Osteoblast (primary cell): ENCODE measurements at regions not wholly inside any gene's neighbourhood (a gene's known extent, or its start where the extent isn't known, plus 50 kb on each side); places are given as distances from the start of the nearest gene placed in this dataset.

Experiments
- DNase-seq: peaks from one replicate; pipeline ENCODE4 v3.0.0; 2011; ENCODE audit warnings: low spot score, mixed read lengths; ENCODE audit not compliant: insufficient read length; ENCODE audit errors: missing footprints
- H2AFZ ChIP-seq: 2 replicates; pipeline ENCODE4 v1.6.0; 2011; ENCODE audit warnings: mild to moderate bottlenecking, low read length
- H3K27ac ChIP-seq: 2 replicates; pipeline ENCODE4 v1.5.1; 2011; ENCODE audit warnings: mild to moderate bottlenecking, low read depth, low read length, moderate library complexity
- H3K27me3 ChIP-seq: 2 replicates; pipeline ENCODE4 v1.6.0; 2012; ENCODE audit warnings: mild to moderate bottlenecking, control low read depth, inconsistent platforms, low read length, moderate library complexity; ENCODE audit not compliant: insufficient read depth
- H3K36me3 ChIP-seq: 2 replicates; pipeline ENCODE4 v1.5.1; 2011; ENCODE audit warnings: mild to moderate bottlenecking, low read length, control low read depth, moderate library complexity; ENCODE audit not compliant: insufficient read depth
- H3K4me1 ChIP-seq: 2 replicates; pipeline ENCODE4 v1.5.1; 2011; ENCODE audit warnings: mild to moderate bottlenecking, low read length, control low read depth, moderate library complexity; ENCODE audit not compliant: insufficient read depth
- H3K4me2 ChIP-seq: 2 replicates; pipeline ENCODE4 v1.6.0; 2011; ENCODE audit warnings: mild to moderate bottlenecking, low read length; ENCODE audit not compliant: insufficient read depth
- H3K4me3 ChIP-seq: fragments of 200-600 bp; sonication (generic); 3 replicates; pipeline ENCODE4 v1.5.1; 2012; ENCODE audit warnings: mild to moderate bottlenecking, low read length, inconsistent platforms; ENCODE audit not compliant: insufficient read depth
- H3K79me2 ChIP-seq: 2 replicates; pipeline ENCODE4 v1.6.0; 2012; ENCODE audit warnings: mild to moderate bottlenecking, low read length, control low read depth, inconsistent platforms; ENCODE audit not compliant: insufficient read depth
- H3K9me3 ChIP-seq: 2 replicates; pipeline ENCODE4 v1.5.1; 2011; ENCODE audit warnings: low read depth, low read length, control low read depth
- H4K20me1 ChIP-seq: 2 replicates; pipeline ENCODE4 v1.6.0; 2012; ENCODE audit warnings: mild to moderate bottlenecking, low read length, control low read depth; ENCODE audit not compliant: insufficient read depth
- CTCF ChIP-seq: IDR thresholded peaks from 2 replicates; pipeline ENCODE4 v1.5.1; 2011; ENCODE audit warnings: mild to moderate bottlenecking, low read depth, low read length, moderate library complexity; ENCODE audit errors: extremely low read depth

- Histone ChIP-seq H3K27ac (peak overlapping the region; percentile 71), H3K4me2 (peak overlapping the region; percentile 61), H3K4me1 (peaks cover 32% of the 10 kb centered on the region), H2AFZ (peak overlapping the region; percentile 44), H3K27me3 (no peaks in the 10 kb centered on the region), H3K9me3 (no peaks in the 10 kb centered on the region), H4K20me1 (no peaks in the 10 kb centered on the region), H3K4me3 (peak overlapping the region; percentile 18), H3K79me2 (no peaks in the 10 kb centered on the region), H3K36me3 (no peaks in the 10 kb centered on the region)
- no peak for TF ChIP-seq CTCF
- DNase-seq: peak; percentile 69
Observed at GRCh38 chr1:81689531-81689941, 111.2 kb upstream of the ADGRL2 start.

GRCh38 chr1:81682490-81682889 is 118.2 kb upstream of the ADGRL2 start:
- Histone ChIP-seq H3K4me2 (peak overlapping the region; percentile 40), H3K4me3 (no peak overlapping the region), H4K20me1 (no peaks in the 10 kb centered on the region), H3K27me3 (no peaks in the 10 kb centered on the region), H2AFZ (peak overlapping the region; percentile 52), H3K79me2 (no peaks in the 10 kb centered on the region), H3K36me3 (no peaks in the 10 kb centered on the region), H3K27ac (peak overlapping the region; percentile 70), H3K9me3 (no peaks in the 10 kb centered on the region), H3K4me1 (peaks cover 31% of the 10 kb centered on the region)
- no peak for DNase-seq
- TF ChIP-seq CTCF: no peak

GRCh38 chr1:81681601-81682266 is 119.0 kb upstream of the ADGRL2 start:
- no peak for DNase-seq
- no peak for TF ChIP-seq CTCF
- Histone ChIP-seq H3K79me2 (no peaks in the 10 kb centered on the region), H3K4me1 (peaks cover 31% of the 10 kb centered on the region), H3K27ac (peak overlapping the region; percentile 70), H3K9me3 (no peaks in the 10 kb centered on the region), H3K4me2 (peak overlapping the region; percentile 40), H3K4me3 (no peak overlapping the region), H2AFZ (no peak overlapping the region), H4K20me1 (no peaks in the 10 kb centered on the region), H3K27me3 (no peaks in the 10 kb centered on the region), H3K36me3 (no peaks in the 10 kb centered on the region)

- Histone ChIP-seq H4K20me1 (no peaks in the 10 kb centered on the region), H3K4me2 (peak overlapping the region; percentile 40), H3K27me3 (no peaks in the 10 kb centered on the region), H3K4me3 (no peak overlapping the region), H3K4me1 (peaks cover 31% of the 10 kb centered on the region), H3K79me2 (no peaks in the 10 kb centered on the region), H3K36me3 (no peaks in the 10 kb centered on the region), H3K9me3 (no peaks in the 10 kb centered on the region), H3K27ac (no peak overlapping the region), H2AFZ (peak overlapping the region; percentile 7)
- no peak for TF ChIP-seq CTCF
- no peak for DNase-seq
Observed at GRCh38 chr1:81681114-81681513, 119.6 kb upstream of the ADGRL2 start.
